Neuronal stem cell (in vitro differentiated cells): ENCODE measurements at regions not wholly inside any gene's neighbourhood (a gene's known extent, or its start where the extent isn't known, plus 50 kb on each side); places are given as distances from the start of the nearest gene placed in this dataset.

Experiments used
- DNase-seq: peaks from one replicate; pipeline ENCODE4 v3.0.0-alpha.2; 2013; ENCODE audit warnings: low spot score
- H2AFZ ChIP-seq: one replicate; pipeline ENCODE4 v1.6.1; 2013; ENCODE audit warnings: mild to moderate bottlenecking, low read length, inconsistent platforms
- H2AK5ac ChIP-seq: 2 replicates; pipeline ENCODE4 v1.6.1; 2013; ENCODE audit warnings: low read depth, mild to moderate bottlenecking, inconsistent platforms, low read length, moderate library complexity, mixed read lengths
- H2BK120ac ChIP-seq: 2 replicates; pipeline ENCODE4 v1.6.1; 2013; ENCODE audit warnings: low read depth, mild to moderate bottlenecking, inconsistent platforms, low read length, moderate library complexity, mixed read lengths
- H2BK12ac ChIP-seq: one replicate; pipeline ENCODE4 v1.6.1; 2013; ENCODE audit warnings: low read length, inconsistent platforms
- H2BK15ac ChIP-seq: 2 replicates; pipeline ENCODE4 v1.6.1; 2013; ENCODE audit warnings: mild to moderate bottlenecking, low read length, inconsistent platforms, mixed read lengths
- H2BK5ac ChIP-seq: one replicate; pipeline ENCODE4 v1.6.1; 2013; ENCODE audit warnings: inconsistent platforms, mild to moderate bottlenecking, low read length, moderate library complexity
- H3K14ac ChIP-seq: one replicate; pipeline ENCODE4 v1.6.1; 2013; ENCODE audit warnings: low read length, inconsistent platforms
- H3K18ac ChIP-seq: 2 replicates; pipeline ENCODE4 v1.6.1; 2013; ENCODE audit warnings: low read length, inconsistent platforms
- H3K23ac ChIP-seq: 2 replicates; pipeline ENCODE4 v1.6.1; 2013; ENCODE audit warnings: low read depth, mild to moderate bottlenecking, mixed read lengths, low read length, inconsistent platforms; ENCODE audit not compliant: poor library complexity
- H3K27ac ChIP-seq: replicated peaks from 3 replicates; pipeline ENCODE4 v1.5.1; 2013; ENCODE audit warnings: low read length, inconsistent platforms
- H3K27me3 ChIP-seq, 3 experiments: 2 replicates each; pipeline ENCODE4 v1.6.1; 2013; ENCODE audit warnings: low read length in 3 of 3, mild to moderate bottlenecking in 2 of 3, inconsistent platforms in 1 of 3, low read depth in 1 of 3, mixed read lengths in 1 of 3, moderate library complexity in 1 of 3; ENCODE audit not compliant: control insufficient read depth in 3 of 3, insufficient read depth in 3 of 3
- H3K36me3 ChIP-seq, 2 donors: replicated peaks in 1 of 2; 2 replicates each; pipeline ENCODE4 v1.6.1; 2013; ENCODE audit warnings: low read length in 2 of 2; ENCODE audit not compliant: control insufficient read depth in 2 of 2, insufficient read depth in 2 of 2
- H3K4ac ChIP-seq: 2 replicates; pipeline ENCODE4 v1.6.1; 2013; ENCODE audit warnings: inconsistent platforms, mild to moderate bottlenecking, low read length, moderate library complexity
- H3K4me1 ChIP-seq, 2 donors: 1 replicate in 1 of 2; 2 replicates in 1 of 2; pipeline ENCODE4 v1.6.1; 2013; ENCODE audit warnings: low read length in 2 of 2, low read depth in 1 of 2; ENCODE audit not compliant: control insufficient read depth in 2 of 2, insufficient read depth in 1 of 2
- H3K4me2 ChIP-seq: one replicate; pipeline ENCODE4 v1.6.1; 2013; ENCODE audit warnings: mild to moderate bottlenecking, low read length, inconsistent platforms; ENCODE audit not compliant: insufficient read depth, poor library complexity, severe bottlenecking
- H3K4me3 ChIP-seq, 2 donors: 2 replicates each; pipeline ENCODE4 v1.5.1; 2013; ENCODE audit warnings: low read length in 2 of 2, mild to moderate bottlenecking in 2 of 2, inconsistent platforms in 1 of 2, moderate library complexity in 1 of 2
- H3K79me1 ChIP-seq: one replicate; pipeline ENCODE4 v1.6.1; 2013; ENCODE audit warnings: low read depth, mild to moderate bottlenecking, inconsistent platforms, low read length, moderate library complexity
- H3K9ac ChIP-seq: one replicate; pipeline ENCODE4 v1.6.1; 2013; ENCODE audit warnings: mild to moderate bottlenecking, low read depth, low read length, inconsistent platforms; ENCODE audit not compliant: poor library complexity
- H3K9me3 ChIP-seq, 2 donors: replicated peaks in 1 of 2; 2 replicates each; pipeline versions ENCODE3 to v1.6.1; 2013; ENCODE audit warnings: low read length in 2 of 2, mild to moderate bottlenecking in 2 of 2, inconsistent platforms in 1 of 2, low read depth in 1 of 2, mixed read lengths in 1 of 2, moderate library complexity in 1 of 2; ENCODE audit not compliant: control insufficient read depth in 2 of 2, insufficient read depth in 1 of 2
- H4K8ac ChIP-seq: one replicate; pipeline ENCODE4 v1.6.1; 2013; ENCODE audit warnings: low read depth, mild to moderate bottlenecking, inconsistent platforms, low read length, moderate library complexity
- H4K91ac ChIP-seq: one replicate; pipeline ENCODE4 v1.6.1; 2013; ENCODE audit warnings: low read length, low read depth, mild to moderate bottlenecking, inconsistent platforms; ENCODE audit not compliant: poor library complexity
- WGBS, 2 donors: extraction: QIAGEN DNeasy Blood & Tissue Kit; methylation state at CpG; one replicate each; pipeline ENCODE4 v1.1.7; 2013; ENCODE audit warnings: missing lambda C conversion rate in 2 of 2, mixed read lengths in 1 of 2; ENCODE audit not compliant: insufficient read length in 2 of 2, insufficient replicate concordance in 1 of 2; ENCODE audit errors: extremely low coverage in 2 of 2; 5-methylcytosine and 5-hydroxymethylcytosine counted together

DNA sequence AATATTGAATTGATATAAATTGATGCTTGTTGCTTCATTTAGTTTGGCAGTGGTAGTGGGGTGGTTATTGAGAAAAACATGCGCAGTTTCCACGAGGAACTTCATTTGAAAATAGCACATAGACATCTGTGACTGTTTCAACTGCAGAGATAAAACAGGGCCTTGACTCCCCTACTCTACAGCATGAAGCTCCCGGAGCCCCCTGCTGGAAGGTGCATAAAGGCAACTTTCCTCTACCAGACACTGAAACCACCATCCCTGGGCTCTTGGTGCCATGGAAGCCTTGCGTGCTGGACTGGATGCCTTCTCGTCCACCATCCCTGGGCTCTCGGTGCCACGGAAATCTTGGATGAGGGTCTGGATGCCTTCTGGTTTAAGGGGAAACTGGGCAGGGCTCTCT lies 195.9 kb downstream of the CSNK2A3 start:
- Histone ChIP-seq H2BK5ac (no peak overlapping the region), H3K14ac (no peak overlapping the region), H3K9ac (no peak overlapping the region), H3K23ac (no peak overlapping the region), H4K8ac (no peak overlapping the region), H3K9me3 (no peaks in the 10 kb centered on the region), H3K79me1 (no peaks in the 10 kb centered on the region), H3K4me2 (no peak overlapping the region), H2AFZ (no peak overlapping the region), H4K91ac (no peak overlapping the region), H3K36me3 (no peaks in the 10 kb centered on the region), H3K27me3 (no peaks in the 10 kb centered on the region), H3K4me3 (no peak overlapping the region), H2BK12ac (no peak overlapping the region), H2AK5ac (no peak overlapping the region), H3K27ac (no peak overlapping the region), H2BK15ac (no peak overlapping the region), H3K18ac (no peak overlapping the region), H2BK120ac (no peak overlapping the region), H3K4me1 (peaks cover 0 to 2% of the 10 kb centered on the region in 2 donors), H3K4ac (no peak overlapping the region)
- WGBS, 2 donors, result no CpG with 5 or more reads among the region's 7 CpGs
- DNase-seq, result no peak

DNA sequence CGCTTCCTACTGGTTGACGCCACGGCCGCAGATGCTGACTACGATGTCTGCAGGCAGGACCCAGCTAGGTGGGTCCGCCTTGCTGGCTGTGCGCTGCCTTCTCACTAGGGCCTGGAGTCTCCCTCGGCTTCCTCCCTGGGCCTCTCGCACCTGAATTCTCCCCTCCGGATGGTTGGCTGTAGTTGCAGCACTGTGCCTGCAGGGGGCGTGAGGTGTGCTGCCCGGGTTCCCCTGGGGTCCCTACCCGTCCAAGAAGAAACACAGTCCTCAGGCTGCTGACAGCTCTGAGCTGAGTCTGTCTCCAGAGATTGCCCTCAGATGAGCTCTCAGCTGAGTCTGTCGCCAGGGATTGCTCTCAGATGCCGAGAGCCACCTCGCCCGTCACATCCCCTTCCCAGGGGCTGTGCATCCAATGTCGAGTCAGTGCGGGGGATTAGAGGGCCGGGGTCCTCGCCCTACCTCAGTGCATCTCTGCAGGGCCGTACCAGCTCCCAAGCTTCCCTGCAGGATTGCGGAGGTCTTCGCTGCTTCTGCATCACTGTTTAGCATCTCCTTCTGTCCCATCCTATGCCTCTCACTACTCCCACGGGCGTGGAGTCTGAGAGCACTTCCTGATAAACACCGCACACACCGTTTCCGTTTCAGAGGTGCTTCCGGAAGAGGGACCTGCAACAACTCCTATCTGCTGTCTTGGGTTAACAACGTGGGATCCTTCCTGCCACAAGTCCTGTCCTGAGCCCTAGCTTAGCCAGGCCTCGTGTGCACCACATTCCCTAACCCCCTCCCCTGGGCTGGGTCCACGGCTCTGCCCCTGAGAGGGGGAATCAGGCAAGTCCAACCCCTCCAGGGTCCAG lies 196.9 kb downstream of the CSNK2A3 start:
- Histone ChIP-seq H3K4me3 (no peak overlapping the region), H2AK5ac (no peak overlapping the region), H3K4me2 (no peak overlapping the region), H2BK15ac (no peak overlapping the region), H3K14ac (peak overlapping the region; percentile 74), H3K4ac (no peak overlapping the region), H3K27ac (no peak overlapping the region), H2BK12ac (no peak overlapping the region), H3K79me1 (no peaks in the 10 kb centered on the region), H2BK120ac (no peak overlapping the region), H3K4me1 (peaks cover 0 to 2% of the 10 kb centered on the region in 2 donors), H3K9me3 (no peaks in the 10 kb centered on the region), H4K91ac (no peak overlapping the region), H3K18ac (peak overlapping the region; percentile 44), H4K8ac (no peak overlapping the region), H3K23ac (no peak overlapping the region), H3K27me3 (no peaks in the 10 kb centered on the region), H3K9ac (peak overlapping the region; percentile 60), H2AFZ (no peak overlapping the region), H3K36me3 (no peaks in the 10 kb centered on the region), H2BK5ac (peak overlapping the region; percentile 26)
- peak; percentile 23 for DNase-seq
- WGBS, 2 donors, result no CpG with 5 or more reads among the region's 33 CpGs

DNA sequence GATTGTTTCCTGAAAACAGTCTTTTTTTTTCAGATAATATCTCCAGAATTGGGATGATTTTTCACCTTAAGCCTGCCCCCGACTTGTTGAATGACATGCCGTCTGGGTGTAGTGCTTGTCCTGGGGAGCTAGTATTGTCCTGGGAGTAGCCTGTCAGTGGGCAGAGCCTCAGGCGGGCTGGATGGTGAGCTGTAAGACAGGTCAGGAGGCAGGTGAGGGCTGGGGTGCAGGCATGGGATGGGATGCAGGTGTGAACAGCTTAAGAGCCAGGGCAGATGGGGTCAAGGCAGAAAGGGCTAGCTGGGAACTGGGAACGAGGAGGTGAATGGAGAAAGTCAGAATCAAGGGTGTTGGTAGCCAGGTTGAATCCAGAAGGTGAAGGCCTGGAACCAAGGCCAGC lies 200.2 kb downstream of the CSNK2A3 start:
- no CpG with 5 or more reads among the region's 4 CpGs for whole genome bisulfite sequencing, 2 donors
- H3K79me1 ChIP-seq, result no peaks in the 10 kb centered on the region
- H4K91ac ChIP-seq, result no peak overlapping the region
- H3K4ac ChIP-seq, result no peak overlapping the region
- no peaks in the 10 kb centered on the region for H3K36me3 ChIP-seq
- H3K4me3 ChIP-seq, result no peak overlapping the region
- DNase-seq, result no peak
- no peak overlapping the region for H3K4me2 ChIP-seq
- H3K27me3 ChIP-seq, result no peaks in the 10 kb centered on the region
- H3K23ac ChIP-seq, result no peak overlapping the region
- peak overlapping the region; percentile 48 for H3K14ac ChIP-seq
- H3K27ac ChIP-seq, result no peak overlapping the region
- no peak overlapping the region for H2BK5ac ChIP-seq
- H2BK120ac ChIP-seq, result no peak overlapping the region
- no peak overlapping the region for H4K8ac ChIP-seq
- H2BK12ac ChIP-seq, result no peak overlapping the region
- H3K9ac ChIP-seq, result no peak overlapping the region
- H2AK5ac ChIP-seq, result no peak overlapping the region
- H3K9me3 ChIP-seq, result no peaks in the 10 kb centered on the region
- H2BK15ac ChIP-seq, result no peak overlapping the region
- H3K18ac ChIP-seq, result no peak overlapping the region
- H2AFZ ChIP-seq, result no peak overlapping the region
- H3K4me1 ChIP-seq, result peaks cover 0 to 2% of the 10 kb centered on the region in 2 donors

DNA sequence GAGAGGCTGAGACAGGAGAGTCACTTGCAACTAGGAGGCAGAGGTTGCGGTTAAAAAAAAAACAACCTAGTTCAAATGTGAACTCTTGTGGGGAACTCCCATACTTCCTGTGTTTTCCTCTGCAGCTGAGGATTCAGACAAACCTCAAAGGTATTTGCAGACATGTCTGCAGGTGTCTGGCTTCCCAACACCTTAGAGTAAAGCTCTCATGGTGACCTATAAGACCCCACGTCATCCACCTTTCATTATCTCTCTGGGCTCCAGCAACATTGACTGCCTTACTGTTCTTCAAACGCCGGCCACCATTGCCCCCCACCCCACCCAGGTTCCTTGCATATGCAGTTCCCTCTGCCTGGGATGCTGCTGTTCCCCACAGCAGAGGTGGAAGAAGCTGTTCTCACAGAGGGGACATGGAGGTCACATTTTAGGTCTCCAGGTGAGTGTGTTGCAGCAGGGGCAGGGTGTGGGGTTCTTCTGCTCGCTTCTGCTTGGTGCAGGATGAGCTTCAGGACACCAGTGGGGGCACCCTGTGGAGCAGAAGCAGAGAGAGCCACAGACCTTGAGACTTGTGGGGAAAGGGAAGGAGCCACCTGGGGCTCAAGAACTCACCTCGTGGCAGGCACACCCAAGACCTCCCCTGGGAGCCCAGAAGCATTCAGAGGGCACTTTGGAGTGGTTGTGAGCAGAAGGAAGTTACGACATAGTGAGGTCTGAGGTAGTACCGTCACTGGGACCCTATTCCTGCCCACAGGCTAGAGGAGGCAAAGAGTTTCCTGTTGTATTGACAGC lies 203.2 kb downstream of the CSNK2A3 start:
- H2BK15ac ChIP-seq, result no peak overlapping the region
- H3K9me3 ChIP-seq, result no peaks in the 10 kb centered on the region
- no peak overlapping the region for H3K18ac ChIP-seq
- H3K4me3 ChIP-seq, result no peak overlapping the region
- H2AFZ ChIP-seq, result no peak overlapping the region
- H3K9ac ChIP-seq, result no peak overlapping the region
- H3K4me2 ChIP-seq, result no peak overlapping the region
- H4K8ac ChIP-seq, result no peak overlapping the region
- no peak overlapping the region for H2BK12ac ChIP-seq
- no peak overlapping the region for H2BK120ac ChIP-seq
- H3K14ac ChIP-seq, result no peak overlapping the region
- no peaks in the 10 kb centered on the region for H3K4me1 ChIP-seq
- DNase-seq, result no peak
- no peak overlapping the region for H2BK5ac ChIP-seq
- no peaks in the 10 kb centered on the region for H3K79me1 ChIP-seq
- H2AK5ac ChIP-seq, result no peak overlapping the region
- no peak overlapping the region for H4K91ac ChIP-seq
- H3K27ac ChIP-seq, result no peak overlapping the region
- H3K27me3 ChIP-seq, result no peaks in the 10 kb centered on the region
- no peak overlapping the region for H3K4ac ChIP-seq
- no peaks in the 10 kb centered on the region for H3K36me3 ChIP-seq
- H3K23ac ChIP-seq, result no peak overlapping the region
- no CpG with 5 or more reads among the region's 8 CpGs for WGBS, 2 donors
